Mesendoderm (in vitro differentiated cells): ENCODE measurements at regions not wholly inside any gene's neighbourhood (a gene's known extent, or its start where the extent isn't known, plus 50 kb on each side); places are given as distances from the start of the nearest gene placed in this dataset.

Source experiments
- DNase-seq: peaks from one replicate; pipeline ENCODE4 v3.0.0; 2013
- H2AK5ac ChIP-seq: 2 replicates; pipeline ENCODE4 v1.6.1; 2013; ENCODE audit warnings: low read length, inconsistent platforms
- H2BK120ac ChIP-seq: 2 replicates; pipeline ENCODE4 v1.6.1; 2013; ENCODE audit warnings: low read depth, mild to moderate bottlenecking, low read length, moderate library complexity, mixed read lengths
- H2BK15ac ChIP-seq: replicated peaks from 2 replicates; pipeline ENCODE4 v1.6.1; 2013; ENCODE audit warnings: low read depth, mild to moderate bottlenecking, moderate library complexity
- H2BK5ac ChIP-seq: 2 replicates; pipeline ENCODE4 v1.6.1; 2013; ENCODE audit warnings: low read length, inconsistent platforms
- H3K18ac ChIP-seq: 2 replicates; pipeline ENCODE4 v1.6.1; 2013; ENCODE audit warnings: mild to moderate bottlenecking, low read length, mixed read lengths
- H3K23ac ChIP-seq: one replicate; pipeline ENCODE4 v1.6.1; 2013; ENCODE audit warnings: low read length
- H3K27ac ChIP-seq: 2 replicates; pipeline ENCODE4 v1.5.1; 2013; ENCODE audit warnings: low read depth, mild to moderate bottlenecking, inconsistent platforms, low read length, moderate library complexity
- H3K27me3 ChIP-seq: 2 replicates; pipeline ENCODE4 v1.6.1; 2013; ENCODE audit warnings: low read length, control low read depth, mild to moderate bottlenecking, inconsistent platforms; ENCODE audit not compliant: insufficient read depth, poor library complexity
- H3K36me3 ChIP-seq: 2 replicates; pipeline ENCODE4 v1.6.1; 2013; ENCODE audit warnings: low read length, inconsistent platforms; ENCODE audit not compliant: control insufficient read depth, insufficient read depth
- H3K4ac ChIP-seq: one replicate; pipeline ENCODE4 v1.6.1; 2013; ENCODE audit warnings: low read depth, mild to moderate bottlenecking, low read length, moderate library complexity
- H3K4me1 ChIP-seq: 2 replicates; pipeline ENCODE4 v1.6.1; 2013; ENCODE audit warnings: low read depth, low read length, inconsistent platforms; ENCODE audit not compliant: control insufficient read depth
- H3K4me2 ChIP-seq: 2 replicates; pipeline ENCODE4 v1.6.1; 2013; ENCODE audit warnings: low read length
- H3K4me3 ChIP-seq: 2 replicates; pipeline ENCODE4 v1.5.1; 2013; ENCODE audit warnings: mild to moderate bottlenecking, low read length
- H3K56ac ChIP-seq: one replicate; pipeline ENCODE4 v1.6.1; 2013; ENCODE audit warnings: low read length
- H3K79me1 ChIP-seq: 2 replicates; pipeline ENCODE4 v1.6.1; 2013; ENCODE audit warnings: low read length, inconsistent platforms
- H3K79me2 ChIP-seq: 2 replicates; pipeline ENCODE4 v1.6.1; 2013; ENCODE audit warnings: mild to moderate bottlenecking, low read length; ENCODE audit not compliant: control insufficient read depth, insufficient read depth
- H3K9ac ChIP-seq: 2 replicates; pipeline ENCODE4 v1.6.1; 2013; ENCODE audit warnings: low read length, inconsistent platforms
- H4K5ac ChIP-seq: one replicate; pipeline ENCODE4 v1.6.1; 2013; ENCODE audit warnings: low read length
- H4K8ac ChIP-seq: one replicate; pipeline ENCODE4 v1.6.1; 2013; ENCODE audit warnings: low read depth, mild to moderate bottlenecking, control low read depth, low read length, moderate library complexity
- WGBS: extraction: QIAGEN DNeasy Blood & Tissue Kit; methylation state at CpG from one replicate; pipeline ENCODE4 v1.1.7; 2013; ENCODE audit warnings: low lambda C conversion rate, missing lambda C conversion rate; ENCODE audit not compliant: insufficient coverage; ENCODE audit errors: extremely low coverage; 5-methylcytosine and 5-hydroxymethylcytosine counted together

DNA sequence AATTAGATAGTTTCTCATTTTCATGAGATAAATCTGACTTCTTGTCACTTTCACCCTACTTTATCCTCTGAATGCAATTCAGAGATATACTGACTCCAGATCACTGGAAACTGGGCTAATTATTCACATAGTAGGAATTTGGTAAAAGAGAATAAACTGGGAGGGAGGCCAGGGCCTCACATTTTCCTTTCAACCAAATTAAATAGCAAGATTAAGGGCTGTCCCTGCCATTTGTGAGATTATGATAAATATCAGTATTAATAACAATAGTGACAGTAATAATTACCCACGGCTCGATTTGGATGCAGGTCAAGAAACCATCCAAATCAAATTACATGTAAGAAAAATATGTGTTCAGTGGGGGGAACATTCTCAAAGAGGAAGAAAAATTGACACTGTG lies 140.5 kb downstream of the CD83 start:
- H2BK120ac ChIP-seq, result no peak overlapping the region
- H3K27me3 ChIP-seq, result no peaks in the 10 kb centered on the region
- no peaks in the 10 kb centered on the region for H3K36me3 ChIP-seq
- H2AK5ac ChIP-seq, result no peak overlapping the region
- no peaks in the 10 kb centered on the region for H3K79me2 ChIP-seq
- WGBS, result no CpG with 5 or more reads among the region's 2 CpGs
- no peak overlapping the region for H3K9ac ChIP-seq
- no peak overlapping the region for H3K4ac ChIP-seq
- H3K23ac ChIP-seq, result no peak overlapping the region
- H3K18ac ChIP-seq, result no peak overlapping the region
- no peak overlapping the region for H2BK5ac ChIP-seq
- H2BK15ac ChIP-seq, result no peak overlapping the region
- H3K4me1 ChIP-seq, result peaks cover 18% of the 10 kb centered on the region
- DNase-seq, result no peak
- no peak overlapping the region for H3K56ac ChIP-seq
- no peak overlapping the region for H3K27ac ChIP-seq
- H3K4me2 ChIP-seq, result no peak overlapping the region
- no peak overlapping the region for H4K5ac ChIP-seq
- H3K79me1 ChIP-seq, result no peaks in the 10 kb centered on the region
- no peak overlapping the region for H4K8ac ChIP-seq
- H3K4me3 ChIP-seq, result no peak overlapping the region

DNA sequence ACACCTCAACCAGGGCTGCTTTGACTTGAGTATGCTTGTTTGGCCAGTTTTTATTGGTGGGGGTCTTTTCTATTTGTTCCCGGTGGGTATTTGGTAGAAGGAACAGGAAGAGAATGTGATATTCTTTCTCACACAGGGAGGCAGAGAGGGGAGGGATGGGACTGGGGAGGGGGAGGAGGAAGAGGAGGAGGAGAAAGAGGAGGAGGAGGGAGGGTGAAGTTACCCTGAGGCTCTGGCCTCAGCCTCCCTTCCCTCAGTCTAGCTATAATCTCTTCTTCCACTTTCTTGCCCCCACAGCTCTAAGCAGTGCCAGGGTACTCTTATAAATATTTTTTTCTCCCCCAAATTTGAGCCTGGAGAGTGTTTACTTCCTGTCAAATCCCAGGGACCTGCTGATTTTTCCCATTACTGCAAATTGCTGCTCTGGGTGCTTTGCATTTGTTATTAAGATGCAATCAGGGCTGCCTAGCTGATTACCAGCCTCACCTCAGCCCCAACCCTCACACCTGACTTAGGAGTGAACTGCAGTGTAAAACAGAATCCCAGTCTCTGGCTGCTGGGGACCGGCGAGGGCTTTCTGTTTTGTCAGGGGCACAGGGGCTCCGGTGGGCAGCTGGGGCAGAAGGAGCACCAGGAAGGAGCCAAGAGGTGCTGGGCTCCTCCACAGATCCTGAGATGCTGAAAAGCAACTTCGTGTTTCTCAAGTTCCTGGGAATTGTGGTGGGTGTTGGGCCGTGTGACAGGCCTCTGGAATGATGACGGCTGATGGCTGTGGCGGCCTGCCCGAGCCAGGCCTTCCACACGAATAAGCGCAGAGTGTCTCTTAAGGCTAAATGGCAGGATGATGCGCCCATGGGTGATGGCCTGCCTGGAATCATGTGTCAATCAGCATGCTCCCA lies 141.4 kb downstream of the CD83 start:
- no peak overlapping the region for H2BK5ac ChIP-seq
- H3K79me2 ChIP-seq, result no peaks in the 10 kb centered on the region
- no peak overlapping the region for H4K5ac ChIP-seq
- no peak overlapping the region for H3K4me2 ChIP-seq
- H3K27ac ChIP-seq, result no peak overlapping the region
- H3K4ac ChIP-seq, result peak overlapping the region; percentile 59
- H3K79me1 ChIP-seq, result no peaks in the 10 kb centered on the region
- no peak overlapping the region for H3K4me3 ChIP-seq
- H3K36me3 ChIP-seq, result no peaks in the 10 kb centered on the region
- H3K56ac ChIP-seq, result peak overlapping the region; percentile 20
- H3K9ac ChIP-seq, result no peak overlapping the region
- no peak overlapping the region for H4K8ac ChIP-seq
- no peaks in the 10 kb centered on the region for H3K27me3 ChIP-seq
- no CpG with 5 or more reads among the region's 12 CpGs for WGBS
- peaks cover 18% of the 10 kb centered on the region for H3K4me1 ChIP-seq
- no peak overlapping the region for H2BK120ac ChIP-seq
- peak; percentile 37 for DNase-seq
- no peak overlapping the region for H3K23ac ChIP-seq
- no peak overlapping the region for H2AK5ac ChIP-seq
- H2BK15ac ChIP-seq, result no peak overlapping the region
- peak overlapping the region; percentile 28 for H3K18ac ChIP-seq

GRCh38 chr6:14259594-14260152 lies 142.1 kb downstream of the CD83 start:
- H3K18ac ChIP-seq, result no peak overlapping the region
- no peaks in the 10 kb centered on the region for H3K36me3 ChIP-seq
- no peaks in the 10 kb centered on the region for H3K79me2 ChIP-seq
- H2BK15ac ChIP-seq, result no peak overlapping the region
- H3K4me2 ChIP-seq, result no peak overlapping the region
- H2BK120ac ChIP-seq, result no peak overlapping the region
- H2BK5ac ChIP-seq, result no peak overlapping the region
- H3K4ac ChIP-seq, result no peak overlapping the region
- no peak for DNase-seq
- H3K23ac ChIP-seq, result no peak overlapping the region
- no CpG with 5 or more reads among the region's 8 CpGs for WGBS
- peaks cover 18% of the 10 kb centered on the region for H3K4me1 ChIP-seq
- no peaks in the 10 kb centered on the region for H3K27me3 ChIP-seq
- no peak overlapping the region for H2AK5ac ChIP-seq
- no peak overlapping the region for H3K4me3 ChIP-seq
- no peak overlapping the region for H4K5ac ChIP-seq
- H3K9ac ChIP-seq, result no peak overlapping the region
- H3K79me1 ChIP-seq, result no peaks in the 10 kb centered on the region
- H4K8ac ChIP-seq, result no peak overlapping the region
- H3K27ac ChIP-seq, result no peak overlapping the region
- peak overlapping the region; percentile 18 for H3K56ac ChIP-seq

DNA sequence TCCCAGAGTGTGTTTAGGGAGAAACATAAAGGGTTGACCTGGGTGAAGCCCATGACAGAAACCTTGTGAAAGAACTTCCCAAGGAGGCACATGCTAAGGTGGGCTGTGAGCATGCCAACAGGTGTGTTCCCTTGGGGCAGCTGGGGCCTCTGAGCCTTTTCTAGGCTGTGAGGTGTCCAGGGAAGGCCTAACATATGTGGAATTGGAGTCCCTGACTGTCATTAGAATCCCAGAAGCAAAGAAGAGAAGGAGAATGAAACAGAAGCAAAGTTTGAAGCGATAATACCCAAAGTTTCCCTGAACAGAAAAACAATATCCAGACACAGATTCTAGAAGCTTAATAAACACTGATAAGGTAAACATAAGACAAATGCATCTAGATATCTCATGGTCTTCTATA lies 143.3 kb downstream of the CD83 start:
- Histone ChIP-seq H3K4me2 (no peak overlapping the region), H4K8ac (no peak overlapping the region), H3K56ac (no peak overlapping the region), H3K27ac (no peak overlapping the region), H3K27me3 (no peaks in the 10 kb centered on the region), H3K4me3 (no peak overlapping the region), H3K36me3 (no peaks in the 10 kb centered on the region), H2BK120ac (no peak overlapping the region), H3K4ac (no peak overlapping the region), H3K4me1 (peaks cover 14% of the 10 kb centered on the region), H2AK5ac (no peak overlapping the region), H2BK5ac (no peak overlapping the region), H3K23ac (no peak overlapping the region), H3K79me2 (no peaks in the 10 kb centered on the region), H3K79me1 (no peaks in the 10 kb centered on the region), H3K9ac (no peak overlapping the region), H3K18ac (no peak overlapping the region), H4K5ac (no peak overlapping the region), H2BK15ac (no peak overlapping the region)
- DNase-seq, result no peak
- no CpG with 5 or more reads among the region's 1 CpG for WGBS

DNA sequence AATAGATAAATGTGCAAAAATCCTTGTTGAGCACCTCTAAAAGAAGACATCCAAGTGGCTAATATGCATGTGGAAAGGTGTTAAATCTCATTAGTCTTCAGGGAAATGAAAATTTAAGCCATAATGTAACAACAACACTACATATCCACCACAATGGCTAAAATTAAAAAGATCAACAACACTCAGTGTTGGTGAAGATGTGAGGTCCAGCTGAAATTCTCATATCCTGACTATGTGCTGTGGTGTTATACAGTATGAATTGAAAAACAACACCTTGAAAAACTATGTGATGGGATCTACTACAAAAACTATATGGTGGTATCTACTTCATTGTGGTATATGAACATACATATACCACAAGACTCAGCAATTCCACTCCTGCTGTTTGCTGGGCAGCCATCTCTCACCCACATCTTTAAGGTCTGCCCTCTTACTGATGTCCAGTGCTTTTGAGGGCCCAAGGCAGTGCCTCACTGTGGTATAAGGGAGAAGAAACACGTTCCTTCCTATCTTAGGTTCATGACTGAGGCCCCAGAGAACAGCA lies 146.4 kb downstream of the CD83 start:
- DNase-seq, result no peak
- Histone ChIP-seq H2BK120ac (no peak overlapping the region), H2AK5ac (no peak overlapping the region), H2BK15ac (no peak overlapping the region), H3K27ac (no peak overlapping the region), H3K4me2 (no peak overlapping the region), H3K4me3 (peak overlapping the region; percentile 17), H3K79me2 (no peaks in the 10 kb centered on the region), H3K18ac (no peak overlapping the region), H3K56ac (no peak overlapping the region), H4K8ac (no peak overlapping the region), H2BK5ac (no peak overlapping the region), H3K79me1 (no peaks in the 10 kb centered on the region), H3K23ac (no peak overlapping the region), H4K5ac (no peak overlapping the region), H3K9ac (no peak overlapping the region), H3K27me3 (no peaks in the 10 kb centered on the region), H3K36me3 (no peaks in the 10 kb centered on the region), H3K4ac (no peak overlapping the region), H3K4me1 (peaks cover 5% of the 10 kb centered on the region)
- no CpG with 5 or more reads among the region's 1 CpG for WGBS
